ENCODE measurements at regions not wholly inside any gene's neighbourhood (a gene's known extent, or its start where the extent isn't known, plus 50 kb on each side); places are given as distances from the start of the nearest gene placed in this dataset.

GRCh38 chr2:64829525-64829924 lies 159.7 kb upstream of the SLC1A4 start:
- DNase-seq (ENCODE audit: low read depth in 2 of 2), result no peak

GRCh38 chr2:64831134-64831976 lies 157.8 kb upstream of the SLC1A4 start:
- peak; percentile 79 to 83 for DNase-seq (ENCODE audit: low read depth in 2 of 2)

GRCh38 chr2:64831977-64832328 lies 157.2 kb upstream of the SLC1A4 start:
- no peak for DNase-seq (ENCODE audit: low read depth in 2 of 2)

- no peak for DNase-seq (ENCODE audit: low read depth in 2 of 2)
These were observed 156.3 kb upstream of the SLC1A4 start for GRCh38 chr2:64832936-64833335.

DNA sequence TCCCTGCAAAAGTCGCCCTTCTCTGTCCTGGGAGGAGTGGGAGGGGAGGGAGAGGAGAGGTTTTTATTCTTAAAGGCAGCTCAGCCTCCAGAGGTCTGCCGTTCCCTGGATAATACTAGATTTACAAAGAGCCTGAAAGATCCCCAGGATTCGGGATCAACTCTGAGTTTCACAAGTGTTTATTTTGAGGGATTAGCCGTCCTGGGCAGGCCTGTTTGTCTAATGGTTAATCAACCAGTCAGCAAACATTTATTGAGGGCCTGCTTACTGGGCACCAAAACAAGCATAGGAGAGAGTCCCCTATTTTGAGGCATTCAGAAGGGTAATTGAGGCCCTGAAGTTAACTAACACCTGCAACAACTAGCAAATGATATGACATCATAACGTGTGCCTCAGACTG lies 152.6 kb upstream of the SLC1A4 start:
- no peak for DNase-seq (ENCODE audit: low read depth in 2 of 2)

GRCh38 chr2:64837116-64837731 lies 152.0 kb upstream of the SLC1A4 start:
- no peak for DNase-seq (ENCODE audit: low read depth in 2 of 2)

- no peak for DNase-seq (ENCODE audit: low read depth in 2 of 2)
These were observed 151.1 kb upstream of the SLC1A4 start for GRCh38 chr2:64837925-64838641.

DNA sequence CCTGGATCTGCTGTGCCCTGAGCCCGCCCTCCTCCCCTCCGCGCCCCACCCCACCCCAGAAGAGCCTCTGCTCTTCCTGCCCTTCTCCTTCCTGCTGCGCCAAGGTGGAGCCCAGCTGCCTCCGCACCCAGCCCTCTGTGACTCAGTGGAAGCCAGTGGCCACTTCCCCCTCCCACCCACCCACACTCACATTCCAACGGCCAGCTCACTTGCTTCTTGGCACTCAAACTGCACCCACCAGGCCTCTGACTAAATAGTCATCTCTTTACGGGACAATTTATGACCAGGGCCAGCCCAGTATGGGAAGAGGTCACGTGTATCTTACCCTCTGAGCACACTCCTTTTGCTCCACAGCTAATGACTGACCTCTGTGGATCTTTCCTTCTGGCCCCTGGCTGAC lies 150.4 kb upstream of the SLC1A4 start:
- no peak for DNase-seq (ENCODE audit: low read depth in 2 of 2)

DNA sequence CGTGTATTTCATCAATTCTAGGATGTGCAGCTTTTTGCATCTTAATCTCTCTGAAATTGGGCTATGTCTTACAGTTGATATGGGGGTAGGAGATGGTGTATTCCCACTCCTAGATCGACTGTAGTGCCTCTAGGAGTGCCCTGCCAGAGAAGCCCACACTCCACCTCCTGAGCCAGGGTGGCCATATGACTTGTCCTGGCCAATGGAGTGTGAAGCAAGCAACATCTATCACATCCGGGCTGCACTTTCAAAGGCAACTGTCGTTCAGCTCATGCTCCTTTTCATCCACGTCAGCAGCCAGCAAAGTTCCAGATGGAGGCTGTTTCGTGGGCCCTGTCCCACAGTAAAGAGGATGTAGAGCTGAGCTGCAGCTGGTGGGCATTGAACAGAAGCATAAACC lies 149.4 kb upstream of the SLC1A4 start:
- DNase-seq (ENCODE audit: low read depth in 2 of 2), result no peak

GRCh38 chr2:64840426-64840881 lies 148.7 kb upstream of the SLC1A4 start:
- DNase-seq (ENCODE audit: low read depth in 2 of 2), result no peak

DNA sequence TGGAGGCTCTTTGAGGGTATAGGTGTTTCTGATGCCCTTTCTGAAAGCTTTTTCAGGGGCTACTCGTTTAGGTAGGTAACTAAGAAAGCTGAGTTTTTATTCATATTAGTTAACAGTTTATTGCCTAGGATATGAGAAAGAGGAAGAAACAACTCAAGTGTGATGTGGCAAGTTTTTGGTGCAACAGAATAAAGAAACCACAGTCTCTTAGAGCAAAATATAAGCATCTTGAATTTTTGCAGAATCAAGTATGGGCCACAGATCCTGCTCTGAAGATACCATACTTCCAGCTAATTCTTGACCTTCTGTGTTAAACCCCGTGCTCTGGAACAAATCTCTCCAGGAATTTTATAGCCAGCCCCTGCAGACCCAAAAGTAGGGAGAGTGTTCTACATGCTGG lies 147.7 kb upstream of the SLC1A4 start:
- DNase-seq (ENCODE audit: low read depth in 2 of 2), result no peak

DNA sequence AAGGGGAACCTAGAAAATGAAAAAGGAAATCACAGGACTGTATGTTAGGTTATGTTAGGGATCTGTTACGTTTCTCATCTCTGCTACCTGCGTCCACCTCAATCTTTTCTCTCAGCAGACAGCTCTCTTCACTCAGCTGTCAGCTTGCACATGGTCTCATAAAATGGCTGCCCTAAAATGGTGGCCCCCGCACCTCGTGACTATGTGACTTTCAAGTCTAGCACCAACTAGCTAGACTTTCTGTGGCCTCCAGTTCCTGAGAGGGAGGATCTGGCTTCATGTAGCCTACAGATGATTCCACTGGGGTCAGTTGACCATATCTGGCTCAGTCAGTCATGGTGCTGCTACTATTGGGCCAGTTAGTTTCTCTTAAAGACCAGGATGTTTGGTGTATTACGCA lies 147.2 kb upstream of the SLC1A4 start:
- DNase-seq (ENCODE audit: low read depth in 2 of 2), result no peak

DNA sequence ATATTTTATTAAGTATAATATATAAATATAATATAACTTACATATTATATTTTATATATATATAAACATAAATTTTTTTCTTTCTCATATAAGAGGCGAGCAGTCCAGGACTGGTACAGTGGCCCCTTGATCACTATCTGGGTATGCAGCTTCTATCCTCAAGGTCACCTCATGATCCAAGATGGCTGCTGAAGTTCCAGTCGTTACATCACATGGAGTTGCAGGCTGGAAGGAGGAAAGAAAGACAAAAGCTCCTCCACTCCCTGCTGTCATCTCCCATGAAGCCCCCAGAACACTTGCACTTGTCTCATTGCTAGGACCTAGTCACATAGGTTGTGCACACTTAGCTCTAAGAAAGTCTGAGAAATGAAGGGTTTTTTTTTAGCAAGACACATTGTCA lies 145.1 kb upstream of the SLC1A4 start:
- DNase-seq (ENCODE audit: low read depth in 2 of 2), result no peak

GRCh38 chr2:64845273-64845905 lies 143.8 kb upstream of the SLC1A4 start:
- no peak for DNase-seq (ENCODE audit: low read depth in 2 of 2)

DNA sequence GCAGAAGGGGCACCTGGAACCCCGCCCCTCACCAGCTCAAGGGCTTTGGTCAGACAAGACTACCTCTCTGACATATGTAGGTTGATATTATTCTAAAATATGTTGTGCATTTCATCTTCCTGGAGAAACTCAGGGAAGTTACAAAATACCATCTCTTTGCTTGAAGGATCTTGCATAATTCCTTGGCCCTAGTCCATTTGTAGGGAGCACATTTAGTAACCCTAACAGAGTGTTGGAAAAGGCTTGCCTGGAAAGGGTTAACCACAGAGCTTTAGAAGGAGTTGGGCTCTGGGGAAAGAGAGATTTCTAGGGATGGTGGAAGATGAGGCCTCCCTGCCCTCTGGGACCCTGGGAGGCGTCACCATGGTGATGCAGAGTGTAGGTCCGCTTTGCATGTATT lies 143.0 kb upstream of the SLC1A4 start:
- no peak for DNase-seq (ENCODE audit: low read depth in 2 of 2)

GRCh38 chr2:64847930-64848329 lies 141.3 kb upstream of the SLC1A4 start:
- no peak for DNase-seq (ENCODE audit: low read depth in 2 of 2)

GRCh38 chr2:64848363-64848762 lies 140.8 kb upstream of the SLC1A4 start:
- no peak for DNase-seq (ENCODE audit: low read depth in 2 of 2)

GRCh38 chr2:64848945-64849344 lies 140.3 kb upstream of the SLC1A4 start:
- DNase-seq (ENCODE audit: low read depth in 2 of 2), result no peak

DNA sequence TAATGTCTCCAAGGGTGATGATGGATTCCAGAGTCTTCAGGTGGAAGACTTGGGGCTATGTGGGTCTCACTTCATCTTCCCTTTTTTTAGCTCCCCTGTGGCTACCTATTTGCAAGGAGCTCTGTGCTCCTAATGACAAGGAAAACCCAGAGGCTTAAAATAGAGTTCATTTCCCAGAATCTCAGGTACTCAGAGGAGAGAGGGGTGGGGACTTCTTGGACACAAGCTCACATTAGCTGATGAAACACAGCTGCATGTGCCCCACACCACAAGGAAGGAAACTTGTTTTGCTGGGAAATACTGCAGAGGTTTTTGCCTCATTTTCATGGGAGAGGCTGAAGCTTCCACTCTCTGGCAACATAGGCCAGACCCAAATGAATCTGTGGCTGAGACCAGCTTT lies 138.6 kb upstream of the SLC1A4 start:
- DNase-seq (ENCODE audit: low read depth in 2 of 2), result no peak

DNA sequence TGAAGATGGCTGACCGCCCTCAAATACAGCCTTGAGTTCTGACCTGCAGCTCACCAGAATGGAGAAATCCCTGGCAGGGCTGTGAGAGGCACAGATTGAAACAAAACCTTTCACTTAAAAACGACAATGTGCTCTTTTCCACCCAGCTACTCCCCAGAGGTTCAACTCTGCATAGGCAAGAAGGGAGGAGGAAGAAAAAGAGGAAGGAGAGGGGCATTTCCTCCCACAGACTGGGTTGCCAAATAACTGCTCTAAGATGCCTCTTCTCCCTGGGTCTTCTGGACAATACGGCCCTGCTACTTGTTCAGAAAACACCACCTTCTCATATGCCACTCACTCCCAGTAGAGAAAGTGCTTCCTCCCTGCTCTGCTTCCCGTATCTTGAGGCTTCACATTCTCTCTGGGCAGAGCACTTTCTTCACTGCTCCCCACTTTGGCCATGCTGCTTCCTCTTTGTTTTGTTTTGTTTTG lies 136.4 kb upstream of the SLC1A4 start:
- no peak for DNase-seq (ENCODE audit: low read depth in 2 of 2)

DNA sequence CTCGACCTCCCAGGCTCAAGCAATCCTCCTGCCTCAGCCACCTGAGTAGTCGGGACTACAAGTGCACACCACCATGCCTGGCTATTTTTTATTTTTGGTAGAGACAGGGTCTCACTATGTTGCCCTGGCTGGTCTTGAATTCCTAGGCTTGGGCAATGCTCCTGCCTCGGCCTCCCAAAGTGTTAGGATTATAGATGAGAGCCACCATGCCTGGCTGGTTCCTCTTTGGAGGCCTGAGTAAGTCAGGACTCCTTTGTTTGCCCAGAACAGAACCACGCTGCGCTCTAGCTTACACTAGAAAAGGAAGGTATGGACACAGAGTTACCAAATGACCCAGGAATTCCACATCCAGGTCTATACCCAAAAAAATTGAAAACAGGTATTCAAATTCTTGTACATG lies 135.9 kb upstream of the SLC1A4 start:
- no peak for DNase-seq (ENCODE audit: low read depth in 2 of 2)

DNA sequence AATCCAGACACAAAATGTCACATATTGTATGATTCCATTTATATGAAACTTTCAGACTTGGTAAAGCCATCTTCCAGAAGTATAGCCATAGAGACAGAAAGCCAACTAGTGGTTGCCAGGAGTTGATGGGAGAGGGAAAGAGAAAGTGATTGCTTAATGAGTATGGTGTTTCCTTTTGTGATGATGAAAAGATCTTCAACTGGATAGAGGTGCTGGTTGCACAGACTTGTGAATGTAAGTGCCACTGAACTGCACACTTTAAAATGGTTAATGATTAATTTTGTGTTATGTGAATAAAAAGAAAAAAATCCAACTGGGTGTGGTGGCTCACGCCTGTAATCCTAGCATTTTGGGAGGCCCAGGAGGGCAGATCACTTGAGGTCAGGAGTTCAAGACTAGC lies 135.3 kb upstream of the SLC1A4 start:
- no peak for DNase-seq (ENCODE audit: low read depth in 2 of 2)

Data from stimulated activated CD4-positive, alpha-beta T cell treated with anti-CD3 and anti-CD28 coated beads, Interleukin-1b, Interleukin-23, amount 100 ng/mL, for 4 hours (primary cell).